Vagina (tissue), 2 donors: ENCODE measurements at regions not wholly inside any gene's neighbourhood (a gene's known extent, or its start where the extent isn't known, plus 50 kb on each side); places are given as distances from the start of the nearest gene placed in this dataset.

Source experiments
- CTCF ChIP-seq, 3 experiments: fragments of 450-650 bp in 2 of 3; fragments of 200-600 bp in 1 of 3; sonication (generic) in 1 of 3; IDR thresholded peaks; one replicate each; pipeline ENCODE4 v1.5.1; 2017 to 2019; ENCODE audit warnings: antibody characterized with exemption in 3 of 3, mild to moderate bottlenecking in 2 of 3, moderate library complexity in 2 of 3
- POLR2A ChIP-seq, 2 donors: fragments of 450-650 bp; IDR thresholded peaks; one replicate each; pipeline ENCODE4 v1.6.1; 2017; ENCODE audit warnings: antibody characterized with exemption in 2 of 2, mild to moderate bottlenecking in 2 of 2, moderate library complexity in 2 of 2
- POLR2AphosphoS5 ChIP-seq, 2 donors: sonication (generic); formaldehyde crosslinking; IDR thresholded peaks; one replicate each; pipeline ENCODE4 v1.9.0; 2017; ENCODE audit warnings: antibody characterized with exemption in 2 of 2, mild to moderate bottlenecking in 2 of 2, low read depth in 1 of 2; ENCODE audit not compliant: insufficient read depth in 1 of 2

- TF ChIP-seq CTCF (IDR thresholded peaks at IDR 0.05) (no peak), POLR2A (IDR thresholded peaks at IDR 0.05) (no peak), POLR2AphosphoS5 (IDR thresholded peaks at IDR 0.05; ENCODE audit: insufficient read depth in 1 of 2, low read depth in 1 of 2) (no peak)
Measured at GRCh38 chr5:128631771-128632170, 93.7 kb upstream of the FBN2 start.
